ENCODE measurements at regions not wholly inside any gene's neighbourhood (a gene's known extent, or its start where the extent isn't known, plus 50 kb on each side); places are given as distances from the start of the nearest gene placed in this dataset.
"Not testable (repeated sequence)": the region's sequence is repeated elsewhere in the genome, so short reads cannot be mapped to it uniquely, and the experiment has no call there.

DNA sequence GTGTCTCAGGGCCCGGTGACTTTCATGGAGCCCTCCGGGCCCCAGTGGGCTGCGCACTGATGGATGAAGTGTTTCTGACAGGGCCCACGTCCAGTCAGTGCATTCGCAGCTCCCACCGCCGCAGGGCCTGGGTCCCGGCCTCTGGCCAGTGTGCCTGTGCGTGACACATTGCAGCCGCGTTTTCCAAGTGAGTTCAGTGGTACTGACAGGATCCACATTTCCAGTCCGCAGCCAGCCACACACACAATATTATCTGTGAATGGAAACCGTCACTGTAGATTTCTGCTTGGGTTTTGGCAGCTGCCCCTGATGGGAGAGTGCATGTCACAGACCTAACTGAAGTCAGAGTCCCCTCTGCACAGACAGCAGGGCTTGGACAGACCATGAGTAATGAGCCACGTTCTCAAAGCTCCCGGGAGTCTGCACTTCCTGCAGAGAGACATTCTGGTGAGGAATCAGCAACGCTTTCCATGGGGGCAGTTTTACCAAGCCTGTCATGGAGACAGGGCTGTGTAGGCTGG lies 171.4 kb downstream of the MYLK4 start:
- Histone ChIP-seq H3K27ac (peak overlapping the region in 1 of 2 donors; percentile 48), H3K27me3 (replicated peaks; ENCODE audit: insufficient read depth) (no peaks in the 10 kb centered on the region), H3K4me3 (no peak overlapping the region), H3K36me3 (no peaks in the 10 kb centered on the region), H3K4me1 (ENCODE audit: control insufficient read depth in 1 of 2, low read depth in 2 of 2) (peaks cover 6 to 20% of the 10 kb centered on the region in 2 donors), H3K9me3 (no peaks in the 10 kb centered on the region)
- ATAC-seq (ENCODE audit: insufficient number of reproducible peaks, low FRiP score, low read depth) (no peak), DNase-seq (ENCODE audit: low spot score) (no peak)
- TF ChIP-seq, protein P1, sequence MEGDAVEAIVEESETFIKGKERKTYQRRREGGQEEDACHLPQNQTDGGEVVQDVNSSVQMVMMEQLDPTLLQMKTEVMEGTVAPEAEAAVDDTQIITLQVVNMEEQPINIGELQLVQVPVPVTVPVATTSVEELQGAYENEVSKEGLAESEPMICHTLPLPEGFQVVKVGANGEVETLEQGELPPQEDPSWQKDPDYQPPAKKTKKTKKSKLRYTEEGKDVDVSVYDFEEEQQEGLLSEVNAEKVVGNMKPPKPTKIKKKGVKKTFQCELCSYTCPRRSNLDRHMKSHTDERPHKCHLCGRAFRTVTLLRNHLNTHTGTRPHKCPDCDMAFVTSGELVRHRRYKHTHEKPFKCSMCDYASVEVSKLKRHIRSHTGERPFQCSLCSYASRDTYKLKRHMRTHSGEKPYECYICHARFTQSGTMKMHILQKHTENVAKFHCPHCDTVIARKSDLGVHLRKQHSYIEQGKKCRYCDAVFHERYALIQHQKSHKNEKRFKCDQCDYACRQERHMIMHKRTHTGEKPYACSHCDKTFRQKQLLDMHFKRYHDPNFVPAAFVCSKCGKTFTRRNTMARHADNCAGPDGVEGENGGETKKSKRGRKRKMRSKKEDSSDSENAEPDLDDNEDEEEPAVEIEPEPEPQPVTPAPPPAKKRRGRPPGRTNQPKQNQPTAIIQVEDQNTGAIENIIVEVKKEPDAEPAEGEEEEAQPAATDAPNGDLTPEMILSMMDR (IDR thresholded peaks at IDR 0.05) = no peak

DNA sequence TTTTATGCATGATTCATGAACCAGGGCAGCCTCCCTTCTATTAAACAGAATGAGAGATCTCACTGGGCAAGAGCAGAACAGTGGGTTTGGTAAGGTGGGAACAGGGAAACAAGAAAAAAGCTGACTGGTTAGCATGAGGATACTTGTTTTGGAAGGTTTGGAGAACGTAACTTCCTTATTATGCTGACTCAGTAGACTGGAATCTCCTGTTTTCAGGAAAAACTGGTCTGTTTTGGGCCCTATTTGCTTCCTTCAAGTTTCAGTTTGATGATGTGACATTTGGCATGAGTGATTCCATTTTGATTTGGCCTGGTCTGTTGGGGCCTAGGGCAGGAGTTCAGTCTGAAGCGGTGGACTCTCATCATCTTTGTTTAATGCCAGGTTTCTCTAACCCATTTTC lies 172.0 kb downstream of the MYLK4 start:
- no peak overlapping the region for H3K27ac ChIP-seq
- H3K36me3 ChIP-seq = no peaks in the 10 kb centered on the region
- ATAC-seq (ENCODE audit: insufficient number of reproducible peaks, low FRiP score, low read depth) (no peak), DNase-seq (ENCODE audit: low spot score) (no peak)
- no peaks in the 10 kb centered on the region for H3K9me3 ChIP-seq
- no peak overlapping the region for H3K4me3 ChIP-seq
- TF ChIP-seq, protein P1 (IDR thresholded peaks at IDR 0.05) = no peak
- no peaks in the 10 kb centered on the region for H3K27me3 ChIP-seq (replicated peaks; ENCODE audit: insufficient read depth)
- peaks cover 6 to 20% of the 10 kb centered on the region in 2 donors for H3K4me1 ChIP-seq (ENCODE audit: control insufficient read depth in 1 of 2, low read depth in 2 of 2)

DNA sequence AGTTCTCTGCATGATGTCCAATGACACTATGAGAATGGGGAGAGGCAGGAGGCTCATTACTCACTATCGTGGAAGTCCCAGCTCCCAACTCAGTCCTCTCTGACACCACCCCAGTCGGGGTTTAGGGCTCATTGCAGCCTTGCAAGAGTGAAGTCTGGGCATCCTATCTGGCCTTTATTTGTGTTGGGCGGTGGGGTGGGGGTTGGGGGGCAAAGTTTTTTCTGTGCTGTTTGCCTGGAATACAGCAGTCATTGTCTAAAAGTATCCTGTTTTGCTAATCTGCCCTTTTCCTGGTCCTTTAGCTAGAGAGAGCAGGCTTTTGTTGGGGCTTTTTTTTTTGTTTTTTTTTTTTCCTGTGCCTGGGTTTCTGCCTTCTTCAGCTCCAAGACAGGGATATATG lies 174.2 kb downstream of the MYLK4 start:
- Histone ChIP-seq H3K27me3 (replicated peaks; ENCODE audit: insufficient read depth) (no peaks in the 10 kb centered on the region), H3K27ac (no peak overlapping the region), H3K4me3 (no peak overlapping the region), H3K4me1 (ENCODE audit: control insufficient read depth in 1 of 2, low read depth in 2 of 2) (peaks cover 6 to 20% of the 10 kb centered on the region in 2 donors), H3K36me3 (no peaks in the 10 kb centered on the region), H3K9me3 (no peaks in the 10 kb centered on the region)
- no peak for ATAC-seq (ENCODE audit: insufficient number of reproducible peaks, low FRiP score, low read depth)
- TF ChIP-seq, protein P1 (IDR thresholded peaks at IDR 0.05) = no peak
- DNase-seq (ENCODE audit: low spot score) = no peak

DNA sequence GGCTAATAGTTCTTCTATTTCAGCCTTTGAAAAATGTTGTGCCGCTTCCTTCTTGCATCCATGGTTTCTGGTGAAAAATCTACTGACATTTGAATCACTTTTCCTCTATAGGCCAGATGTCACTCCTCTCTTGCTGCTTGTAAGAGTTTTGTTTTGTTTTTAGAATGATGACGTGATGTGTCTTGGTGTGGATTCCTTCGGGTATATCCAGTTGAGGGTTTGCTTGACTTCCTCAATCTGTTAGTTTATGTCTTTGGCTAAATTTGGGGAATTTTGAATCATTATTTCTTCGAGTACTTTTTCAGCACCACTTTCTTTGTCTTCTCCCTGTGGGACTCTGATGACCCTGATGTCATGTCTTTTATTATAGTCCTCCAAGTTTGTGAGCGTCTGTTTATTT lies 175.5 kb downstream of the MYLK4 start:
- ATAC-seq (ENCODE audit: insufficient number of reproducible peaks, low FRiP score, low read depth) = no peak
- no peaks in the 10 kb centered on the region for H3K27me3 ChIP-seq (replicated peaks; ENCODE audit: insufficient read depth)
- no peaks in the 10 kb centered on the region for H3K36me3 ChIP-seq
- TF ChIP-seq, protein P1 (IDR thresholded peaks at IDR 0.05) = no peak
- H3K4me1 ChIP-seq (ENCODE audit: control insufficient read depth in 1 of 2, low read depth in 2 of 2) = peaks cover 6 to 19% of the 10 kb centered on the region in 2 donors
- no peak overlapping the region for H3K4me3 ChIP-seq
- no peak overlapping the region for H3K27ac ChIP-seq
- H3K9me3 ChIP-seq = no peaks in the 10 kb centered on the region
- DNase-seq (ENCODE audit: low spot score) = no peak

DNA sequence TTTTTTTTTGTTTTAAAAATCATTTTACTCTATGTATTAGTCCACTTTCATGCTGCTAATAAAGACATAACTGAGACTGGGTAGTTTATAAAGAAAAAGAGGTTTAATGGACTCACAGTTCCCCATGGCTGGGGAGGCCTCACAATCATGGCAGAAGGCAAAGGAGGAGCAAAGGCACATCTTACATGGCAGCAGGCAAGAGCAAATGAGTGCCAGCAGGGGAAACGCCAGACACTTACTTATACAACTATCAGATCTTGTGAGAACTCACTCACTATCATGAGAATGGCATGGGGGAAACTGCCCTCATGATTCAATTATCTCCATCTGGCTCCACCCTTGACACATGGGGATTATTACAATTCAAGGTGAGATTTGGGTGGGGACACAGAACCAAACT lies 181.3 kb downstream of the MYLK4 start:
- ATAC-seq (ENCODE audit: insufficient number of reproducible peaks, low FRiP score, low read depth); H3K9me3 ChIP-seq; H3K4me1 ChIP-seq (ENCODE audit: control insufficient read depth in 1 of 2, low read depth in 2 of 2); H3K36me3 ChIP-seq; H3K27ac ChIP-seq; H3K27me3 ChIP-seq (replicated peaks; ENCODE audit: insufficient read depth); DNase-seq (ENCODE audit: low spot score); H3K4me3 ChIP-seq: not testable (repeated sequence)

DNA sequence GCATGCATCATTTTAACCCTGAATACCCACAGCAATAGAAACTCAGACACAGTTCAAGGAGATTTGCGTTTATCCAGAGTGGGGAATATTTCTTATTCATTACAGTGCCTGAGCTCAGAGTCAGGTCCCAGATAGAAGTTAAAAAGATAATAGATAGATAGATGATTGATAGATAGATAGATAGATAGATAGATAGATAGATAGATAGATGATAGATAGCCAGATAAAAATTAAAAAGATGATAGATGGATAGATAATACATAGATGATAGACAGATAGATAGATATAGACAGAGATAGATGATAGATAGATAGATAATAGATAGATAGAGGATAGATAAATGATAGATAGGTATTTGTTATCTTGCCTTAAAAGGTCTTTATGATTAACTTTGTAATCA lies 184.7 kb downstream of the MYLK4 start:
- no peak for DNase-seq (ENCODE audit: low spot score)
- Histone ChIP-seq H3K27me3 (replicated peaks; ENCODE audit: insufficient read depth) (no peaks in the 10 kb centered on the region), H3K27ac (no peak overlapping the region), H3K4me1 (ENCODE audit: control insufficient read depth in 1 of 2, low read depth in 2 of 2) (peaks cover 3 to 38% of the 10 kb centered on the region in 2 donors), H3K4me3 (no peak overlapping the region), H3K9me3 (no peaks in the 10 kb centered on the region), H3K36me3 (no peaks in the 10 kb centered on the region)
- TF ChIP-seq, protein P1 (IDR thresholded peaks at IDR 0.05) = no peak
- no peak for ATAC-seq (ENCODE audit: insufficient number of reproducible peaks, low FRiP score, low read depth)

All from thoracic aorta (tissue), 2 donors.